ENCODE measurements at regions not wholly inside any gene's neighbourhood (a gene's known extent, or its start where the extent isn't known, plus 50 kb on each side); places are given as distances from the start of the nearest gene placed in this dataset.

GRCh38 chr1:98078596-98078995 lies 157.8 kb upstream of the DPYD start:
- intact Hi-C loops (cut with DNase I; ENCODE audit: low total_unique reads): no loop called here
- no peaks in the 10 kb centered on the region for H3K27me3 ChIP-seq
- H3K9me3 ChIP-seq: no peaks in the 10 kb centered on the region
- no peak overlapping the region for H3K27ac ChIP-seq
- TF ChIP-seq POLR2AphosphoS5 (IDR thresholded peaks at IDR 0.05): no peak
- no peak for TF ChIP-seq POLR2A (IDR thresholded peaks at IDR 0.05)
- TF ChIP-seq CTCF (IDR thresholded peaks at IDR 0.05): no peak
- no peaks in the 10 kb centered on the region for H3K36me3 ChIP-seq
- H3K4me3 ChIP-seq: no peak overlapping the region
- no peak for DNase-seq (ENCODE audit: low spot score in 2 of 2)
- no peaks in the 10 kb centered on the region for H3K4me1 ChIP-seq

GRCh38 chr1:98077691-98078090 lies 156.9 kb upstream of the DPYD start:
- no peak for TF ChIP-seq CTCF (IDR thresholded peaks at IDR 0.05)
- no peak for TF ChIP-seq POLR2AphosphoS5 (IDR thresholded peaks at IDR 0.05)
- no peak for TF ChIP-seq POLR2A (IDR thresholded peaks at IDR 0.05)
- no peaks in the 10 kb centered on the region for H3K4me1 ChIP-seq
- no peaks in the 10 kb centered on the region for H3K27me3 ChIP-seq
- intact Hi-C loops (cut with DNase I; ENCODE audit: low total_unique reads): no loop called here
- H3K9me3 ChIP-seq: no peaks in the 10 kb centered on the region
- no peak overlapping the region for H3K4me3 ChIP-seq
- H3K27ac ChIP-seq: no peak overlapping the region
- no peaks in the 10 kb centered on the region for H3K36me3 ChIP-seq
- no peak for DNase-seq (ENCODE audit: low spot score in 2 of 2)

- Histone ChIP-seq H3K27me3 (no peaks in the 10 kb centered on the region), H3K27ac (no peak overlapping the region), H3K4me3 (no peak overlapping the region), H3K36me3 (no peaks in the 10 kb centered on the region), H3K4me1 (no peaks in the 10 kb centered on the region), H3K9me3 (no peaks in the 10 kb centered on the region)
- intact Hi-C loops (cut with DNase I; ENCODE audit: low total_unique reads): no loop called here
- DNase-seq (ENCODE audit: low spot score in 2 of 2): no peak
- TF ChIP-seq POLR2A (IDR thresholded peaks at IDR 0.05) (no peak), POLR2AphosphoS5 (IDR thresholded peaks at IDR 0.05) (no peak), CTCF (IDR thresholded peaks at IDR 0.05) (no peak)
Measured at GRCh38 chr1:98075626-98076025, 154.8 kb upstream of the DPYD start.

- TF ChIP-seq POLR2AphosphoS5 (IDR thresholded peaks at IDR 0.05) (no peak), CTCF (IDR thresholded peaks at IDR 0.05) (no peak), POLR2A (IDR thresholded peaks at IDR 0.05) (no peak)
- Histone ChIP-seq H3K4me1 (no peaks in the 10 kb centered on the region), H3K9me3 (no peaks in the 10 kb centered on the region), H3K4me3 (no peak overlapping the region), H3K27me3 (no peaks in the 10 kb centered on the region), H3K36me3 (no peaks in the 10 kb centered on the region), H3K27ac (no peak overlapping the region)
- DNase-seq (ENCODE audit: low spot score in 2 of 2): no peak
- intact Hi-C loops (cut with DNase I; ENCODE audit: low total_unique reads): no loop called here
Measured at GRCh38 chr1:98073823-98074222, 153.0 kb upstream of the DPYD start.

GRCh38 chr1:98073106-98073505 lies 152.3 kb upstream of the DPYD start:
- intact Hi-C loops (cut with DNase I; ENCODE audit: low total_unique reads): no loop called here

More at GRCh38 chr1:98073106-98073505, 152.3 kb upstream of the DPYD start:
- no peaks in the 10 kb centered on the region for H3K36me3 ChIP-seq
- no peak for TF ChIP-seq CTCF (IDR thresholded peaks at IDR 0.05)
- no peak for TF ChIP-seq POLR2AphosphoS5 (IDR thresholded peaks at IDR 0.05)
- TF ChIP-seq POLR2A (IDR thresholded peaks at IDR 0.05): no peak
- DNase-seq (ENCODE audit: low spot score in 2 of 2): no peak
- H3K27me3 ChIP-seq: no peaks in the 10 kb centered on the region
- no peaks in the 10 kb centered on the region for H3K4me1 ChIP-seq
- no peak overlapping the region for H3K27ac ChIP-seq
- no peak overlapping the region for H3K4me3 ChIP-seq
- no peaks in the 10 kb centered on the region for H3K9me3 ChIP-seq
